Epithelial cell of proximal tubule (primary cell): ENCODE measurements at regions not wholly inside any gene's neighbourhood (a gene's known extent, or its start where the extent isn't known, plus 50 kb on each side); places are given as distances from the start of the nearest gene placed in this dataset.
A peak's percentile ranks its signal among the peaks of the same experiment; 100 is the strongest.

ENCODE experiments used
- DNase-seq: peaks from one replicate; pipeline ENCODE4 v3.0.0-alpha.2; 2011; ENCODE audit warnings: low read depth
- H3K4me3 ChIP-seq: 2 replicates; pipeline ENCODE4 v1.5.1; 2011; ENCODE audit warnings: low read depth, mild to moderate bottlenecking, low read length
- CTCF ChIP-seq: conservative IDR thresholded peaks from 2 replicates; pipeline ENCODE4 v1.5.1; 2012; ENCODE audit warnings: low read depth, mild to moderate bottlenecking, low read length

- DNase-seq, result no peak
- TF ChIP-seq CTCF, result peak; percentile 37
- H3K4me3 ChIP-seq, result no peak overlapping the region
These were observed 596.2 kb upstream of the DAB2 start for GRCh38 chr5:40021007-40021406.

- DNase-seq, result no peak
- no peak overlapping the region for H3K4me3 ChIP-seq
- no peak for TF ChIP-seq CTCF
These were observed 593.1 kb upstream of the DAB2 start for GRCh38 chr5:40017918-40018317.

GRCh38 chr5:40017135-40017534, 592.4 kb upstream of the DAB2 start:
- no peak for TF ChIP-seq CTCF
- no peak overlapping the region for H3K4me3 ChIP-seq
- no peak for DNase-seq

GRCh38 chr5:40010436-40010835, 585.7 kb upstream of the DAB2 start:
- no peak for DNase-seq
- no peak overlapping the region for H3K4me3 ChIP-seq
- no peak for TF ChIP-seq CTCF

- TF ChIP-seq CTCF, result no peak
- H3K4me3 ChIP-seq, result no peak overlapping the region
These were observed 581.5 kb upstream of the DAB2 start for GRCh38 chr5:40006260-40006659.

GRCh38 chr5:40001796-40002195, 577.0 kb upstream of the DAB2 start:
- no peak for TF ChIP-seq CTCF
- no peak for DNase-seq
- H3K4me3 ChIP-seq, result no peak overlapping the region

More at GRCh38 chr5:40006260-40006659, 581.5 kb upstream of the DAB2 start:
- no peak for DNase-seq

GRCh38 chr5:39998518-39998917, 573.7 kb upstream of the DAB2 start:
- H3K4me3 ChIP-seq, result no peak overlapping the region
- DNase-seq, result no peak
- no peak for TF ChIP-seq CTCF
